OCI-LY7 (cell line): ENCODE measurements at regions not wholly inside any gene's neighbourhood (a gene's known extent, or its start where the extent isn't known, plus 50 kb on each side); places are given as distances from the start of the nearest gene placed in this dataset.
A peak's percentile ranks its signal among the peaks of the same experiment; 100 is the strongest.

Source experiments
- BruUV-seq: library from RNA; stranded (reverse); fragments of 400-500 nt; replicated peaks from 2 replicates; lab custom pipeline; 2021; lab: Mats Ljungman, UMichigan
- CTCF ChIA-PET: fragments of 300-600 bp; sonication (Branson Sonifier 250); formaldehyde crosslinking; loops from one replicate; lab custom pipeline; 2022; ENCODE audit warnings: antibody characterized with exemption; ENCODE audit not compliant: unreplicated experiment; lab: Charles Lee
- POLR2A ChIA-PET: fragments of 300-600 bp; sonication (Branson Sonifier 250); formaldehyde crosslinking; loops from one replicate; lab custom pipeline; 2022; ENCODE audit warnings: antibody characterized with exemption; lab: Charles Lee
- DNase-seq: peaks from one replicate; pipeline ENCODE4 v3.0.0-alpha.2; 2015; ENCODE audit warnings: low spot score
- H2AFZ ChIP-seq: fragments of 200-600 bp; sonication (generic), shearing (Covaris generic); 2 replicates; pipeline ENCODE4 v1.6.1; 2014; ENCODE audit warnings: mild to moderate bottlenecking, antibody characterized with exemption, low read length, moderate library complexity
- H3K27ac ChIP-seq: fragments of 200-600 bp; sonication (generic); 2 replicates; pipeline ENCODE4 v1.5.1; 2014; ENCODE audit warnings: mixed run types, low read depth, mild to moderate bottlenecking, moderate library complexity, low read length, inconsistent platforms; ENCODE audit not compliant: poor library complexity, severe bottlenecking
- H3K36me3 ChIP-seq: fragments of 200-600 bp; sonication (generic); 2 replicates; pipeline ENCODE4 v1.6.1; 2014; ENCODE audit warnings: mild to moderate bottlenecking, antibody characterized with exemption, low read length, moderate library complexity, mixed read lengths; ENCODE audit not compliant: insufficient read depth
- H3K4me1 ChIP-seq: fragments of 200-600 bp; sonication (generic); 2 replicates; pipeline ENCODE4 v1.5.1; 2014; ENCODE audit warnings: mild to moderate bottlenecking, low read length; ENCODE audit not compliant: insufficient read depth, poor library complexity, severe bottlenecking
- H3K4me2 ChIP-seq: fragments of 200-600 bp; sonication (generic); 2 replicates; pipeline ENCODE4 v1.6.1; 2014; ENCODE audit warnings: mild to moderate bottlenecking, low read length
- H3K4me3 ChIP-seq: fragments of 200-600 bp; sonication (generic); 2 replicates; pipeline ENCODE4 v1.5.1; 2014; ENCODE audit warnings: mild to moderate bottlenecking, low read depth, low read length; ENCODE audit not compliant: poor library complexity, severe bottlenecking
- H3K79me2 ChIP-seq: fragments of 200-600 bp; sonication (generic); 2 replicates; pipeline ENCODE4 v1.6.1; 2016; ENCODE audit warnings: low read depth, mild to moderate bottlenecking, low read length, moderate library complexity, mixed read lengths; ENCODE audit not compliant: insufficient read depth
- H3K9me2 ChIP-seq: fragments of 200-600 bp; sonication (generic); 2 replicates; pipeline ENCODE4 v1.6.1; 2016; ENCODE audit warnings: mild to moderate bottlenecking, low read length, mixed read lengths; ENCODE audit not compliant: insufficient read depth
- H3K9me3 ChIP-seq: fragments of 200-600 bp; sonication (generic); 2 replicates; pipeline ENCODE4 v1.6.1; 2014; ENCODE audit warnings: mild to moderate bottlenecking, mixed run types, low read length, mixed read lengths
- H4K20me1 ChIP-seq: fragments of 200-600 bp; sonication (generic); 2 replicates; pipeline ENCODE4 v1.6.1; 2014; ENCODE audit warnings: mild to moderate bottlenecking, antibody characterized with exemption, low read length, moderate library complexity, mixed read lengths; ENCODE audit not compliant: insufficient read depth
- CTCF ChIP-seq: fragments of 200-600 bp; sonication (generic); conservative IDR thresholded peaks from 2 replicates; pipeline ENCODE4 v1.5.1; 2014; ENCODE audit warnings: mild to moderate bottlenecking, antibody characterized with exemption, low read length, moderate library complexity, mixed read lengths
- EZH2phosphoT487 ChIP-seq: fragments of 200-600 bp; sonication (generic); IDR thresholded peaks from 2 replicates; pipeline ENCODE4 v1.6.1; 2018; ENCODE audit warnings: low read depth, borderline replicate concordance, mild to moderate bottlenecking, mixed run types, antibody characterized with exemption, low read length, moderate library complexity, mixed read lengths
- intact Hi-C: fragments of 100-400 bp; cut with micrococcal nuclease; formaldehyde crosslinking; loops from one replicate; pipeline ENCODE4 v1.10.0; 2022; ENCODE audit not compliant: unreplicated experiment

GRCh38 chr2:236916651-236917050 is 169.0 kb upstream of the COPS8 start:
- Histone ChIP-seq H3K9me3 (no peaks in the 10 kb centered on the region), H3K4me3 (no peak overlapping the region), H3K9me2 (no peaks in the 10 kb centered on the region), H3K4me2 (no peak overlapping the region), H4K20me1 (no peaks in the 10 kb centered on the region), H3K27ac (no peak overlapping the region), H3K36me3 (no peaks in the 10 kb centered on the region), H3K4me1 (no peaks in the 10 kb centered on the region), H3K79me2 (no peaks in the 10 kb centered on the region), H2AFZ (no peak overlapping the region)
- intact Hi-C loops: no loop called here
- BruUV-seq: no TSS peak
- DNase-seq: peak; percentile 3
- CTCF ChIA-PET: no interaction called here
- POLR2A ChIA-PET: no interaction called here
- TF ChIP-seq CTCF (no peak), EZH2phosphoT487 (no peak)

GRCh38 chr2:236917164-236917563 is 168.5 kb upstream of the COPS8 start:
- Histone ChIP-seq H4K20me1 (no peaks in the 10 kb centered on the region), H3K9me3 (no peaks in the 10 kb centered on the region), H3K27ac (no peak overlapping the region), H2AFZ (no peak overlapping the region), H3K4me1 (no peaks in the 10 kb centered on the region), H3K4me3 (no peak overlapping the region), H3K36me3 (no peaks in the 10 kb centered on the region), H3K9me2 (no peaks in the 10 kb centered on the region), H3K79me2 (no peaks in the 10 kb centered on the region), H3K4me2 (no peak overlapping the region)
- DNase-seq: no peak
- BruUV-seq: no TSS peak
- intact Hi-C loops: no loop called here
- POLR2A ChIA-PET: no interaction called here
- TF ChIP-seq CTCF: no peak
- TF ChIP-seq EZH2phosphoT487: no peak
- CTCF ChIA-PET: no interaction called here

GRCh38 chr2:236918545-236918944 is 167.1 kb upstream of the COPS8 start:
- no peak for TF ChIP-seq CTCF
- no peak for TF ChIP-seq EZH2phosphoT487
- no peaks in the 10 kb centered on the region for H4K20me1 ChIP-seq
- no peak for DNase-seq
- H3K79me2 ChIP-seq: no peaks in the 10 kb centered on the region
- ChIA-PET POLR2A (no interaction called here), CTCF (no interaction called here)
- H3K4me3 ChIP-seq: no peak overlapping the region
- no peaks in the 10 kb centered on the region for H3K4me1 ChIP-seq
- H3K4me2 ChIP-seq: no peak overlapping the region
- no peak overlapping the region for H3K27ac ChIP-seq
- no peak overlapping the region for H2AFZ ChIP-seq
- H3K36me3 ChIP-seq: no peaks in the 10 kb centered on the region
- intact Hi-C loops: no loop called here
- no peaks in the 10 kb centered on the region for H3K9me3 ChIP-seq
- H3K9me2 ChIP-seq: no peaks in the 10 kb centered on the region
- no TSS peak for BruUV-seq
